GM23338 (cell line): ENCODE measurements at regions not wholly inside any gene's neighbourhood (a gene's known extent, or its start where the extent isn't known, plus 50 kb on each side); places are given as distances from the start of the nearest gene placed in this dataset.

Source experiments
- ATAC-seq: fragments of 200-7000 bp; cut with Tn5 transposase; 3 replicates; pipeline ENCODE4 v1.9.1; 2020
- DNase-seq: peaks from one replicate; pipeline ENCODE4 v3.0.0-alpha.2; 2015; ENCODE audit warnings: low spot score
- H2AFZ ChIP-seq: fragments of 200-600 bp; sonication (generic); 2 replicates; pipeline ENCODE4 v1.8.0; 2016; ENCODE audit warnings: antibody characterized with exemption, mild to moderate bottlenecking, moderate library complexity
- H3F3A ChIP-seq: fragments of 200-600 bp; sonication (generic); replicated peaks from 2 replicates; pipeline ENCODE4 v1.8.0; 2017; ENCODE audit warnings: antibody characterized with exemption, mixed run types, low read depth
- H3K27ac ChIP-seq: fragments of 200-600 bp; sonication (generic); 2 replicates; pipeline ENCODE4 v1.6.1; 2016; ENCODE audit warnings: low read depth
- H3K27me3 ChIP-seq: fragments of 200-600 bp; sonication (generic); 2 replicates; pipeline ENCODE4 v1.8.0; 2016; ENCODE audit warnings: mild to moderate bottlenecking, mixed run types, moderate library complexity; ENCODE audit not compliant: insufficient read depth
- H3K36me3 ChIP-seq: fragments of 200-600 bp; sonication (generic); 2 replicates; pipeline ENCODE4 v1.8.0; 2016; ENCODE audit warnings: mild to moderate bottlenecking; ENCODE audit not compliant: insufficient read depth
- H3K4me1 ChIP-seq: fragments of 200-600 bp; sonication (generic); 2 replicates; pipeline ENCODE4 v1.8.0; 2016; ENCODE audit warnings: mild to moderate bottlenecking, moderate library complexity; ENCODE audit not compliant: insufficient read depth
- H3K4me2 ChIP-seq: fragments of 200-600 bp; sonication (generic); 2 replicates; pipeline ENCODE4 v1.7.1; 2017; ENCODE audit warnings: mixed run types
- H3K4me3 ChIP-seq: fragments of 200-600 bp; sonication (generic); 2 replicates; pipeline ENCODE4 v1.6.1; 2016; ENCODE audit warnings: mixed run types
- H3K79me2 ChIP-seq: fragments of 200-600 bp; sonication (generic); replicated peaks from 2 replicates; pipeline ENCODE4 v1.8.0; 2017; ENCODE audit warnings: mild to moderate bottlenecking; ENCODE audit not compliant: insufficient read depth
- H3K9me2 ChIP-seq: fragments of 200-600 bp; sonication (generic); 2 replicates; pipeline ENCODE4 v1.8.0; 2017; ENCODE audit not compliant: insufficient read depth
- H4K20me1 ChIP-seq: fragments of 200-600 bp; sonication (generic); replicated peaks from 2 replicates; pipeline ENCODE4 v1.8.0; 2017; ENCODE audit warnings: mild to moderate bottlenecking; ENCODE audit not compliant: insufficient read depth
- H3K27ac Mint-ChIP-seq: 2 replicates; pipeline ENCODE4 v1.8.0; 2020; ENCODE audit warnings: inconsistent platforms, mild to moderate bottlenecking, moderate library complexity, mixed read lengths
- H3K27me3 Mint-ChIP-seq: 3 replicates; pipeline ENCODE4 v1.8.0; 2022; ENCODE audit warnings: low read depth, mild to moderate bottlenecking, moderate library complexity, mixed read lengths, inconsistent platforms; ENCODE audit not compliant: insufficient read depth, poor library complexity
- H3K36me3 Mint-ChIP-seq: 3 replicates; pipeline ENCODE4 v1.8.0; 2021; ENCODE audit warnings: low read depth, mild to moderate bottlenecking, inconsistent platforms, moderate library complexity, mixed read lengths
- H3K4me1 Mint-ChIP-seq: 3 replicates; pipeline ENCODE4 v1.8.0; 2020; ENCODE audit warnings: mild to moderate bottlenecking, inconsistent platforms, mixed read lengths
- H3K4me3 Mint-ChIP-seq: 3 replicates; pipeline ENCODE4 v1.8.0; 2021; ENCODE audit warnings: moderate library complexity, mild to moderate bottlenecking, inconsistent platforms, mixed read lengths
- H3K9me3 Mint-ChIP-seq: 3 replicates; pipeline ENCODE4 v1.8.0; 2020; ENCODE audit warnings: moderate library complexity, mild to moderate bottlenecking, inconsistent platforms, mixed read lengths
- EZH2 ChIP-seq: fragments of 200-600 bp; sonication (generic); IDR thresholded peaks from one replicate; pipeline ENCODE4 v1.8.0; 2017; ENCODE audit warnings: antibody characterized with exemption, mild to moderate bottlenecking, low read depth; ENCODE audit not compliant: unreplicated experiment
- EZH2phosphoT487 ChIP-seq: fragments of 200-600 bp; sonication (generic); IDR thresholded peaks from one replicate; pipeline ENCODE4 v1.8.1; 2018; ENCODE audit warnings: antibody characterized with exemption; ENCODE audit not compliant: unreplicated experiment
- NANOG ChIP-seq: IDR thresholded peaks from 2 replicates; pipeline ENCODE4 v1.6.1; 2016; ENCODE audit warnings: antibody characterized with exemption, borderline replicate concordance
- POLR2AphosphoS5 ChIP-seq: IDR thresholded peaks from 2 replicates; pipeline ENCODE4 v1.6.1; 2016; ENCODE audit warnings: antibody characterized with exemption, low read depth
- STAT1 ChIP-seq: IDR thresholded peaks from one replicate; pipeline ENCODE4 v1.6.1; 2016; ENCODE audit warnings: antibody characterized with exemption; ENCODE audit not compliant: unreplicated experiment
- ZNF114 ChIP-seq: fragments of 250-450 bp; sonication (Bioruptor Pico); IDR thresholded peaks from 2 replicates; pipeline ENCODE4 v1.5.0; 2020; ENCODE audit warnings: mild to moderate bottlenecking, moderate library complexity
- ZNF462 ChIP-seq: fragments of 250-450 bp; sonication (Bioruptor Pico); IDR thresholded peaks from 2 replicates; pipeline ENCODE4 v1.5.0; 2020; ENCODE audit warnings: mild to moderate bottlenecking, moderate library complexity
- TF ChIP-seq, protein P1 (sequence below), 2 experiments: fragments of 200-600 bp in 1 of 2; sonication (generic) in 1 of 2; conservative IDR thresholded peaks; 2 replicates each; pipeline versions ENCODE4 v1.5.1 to v1.6.1; 2016 to 2017; ENCODE audit warnings: antibody characterized with exemption in 2 of 2, low read depth in 2 of 2, mild to moderate bottlenecking in 2 of 2, moderate library complexity in 1 of 2

DNA sequence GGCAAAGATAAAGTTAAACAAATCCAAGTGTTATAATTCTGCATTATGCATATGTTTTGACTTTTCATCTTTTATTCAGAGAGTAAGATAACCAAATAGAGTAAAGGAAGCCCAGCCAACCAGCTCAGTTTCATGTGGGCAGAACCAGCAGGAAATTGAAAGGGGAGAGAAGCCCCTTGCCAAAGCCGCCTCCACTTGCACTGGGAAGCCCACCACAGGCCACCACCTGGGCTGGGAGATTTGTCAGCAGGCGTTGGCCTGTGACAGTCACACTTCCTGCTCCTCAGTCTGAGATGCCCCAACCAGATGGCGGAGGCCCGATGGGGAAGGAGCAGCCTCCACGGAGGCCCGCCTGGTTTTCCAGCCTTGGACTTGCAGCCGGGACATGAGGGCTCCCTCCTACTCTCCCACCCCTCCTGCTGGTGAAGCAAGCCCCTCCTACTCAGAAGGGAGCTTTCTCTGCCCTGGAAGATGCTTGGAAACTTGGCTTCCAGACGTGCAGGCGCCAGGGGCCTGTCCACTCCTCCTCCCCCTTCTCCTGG is 166.8 kb upstream of the SULF2 start:
- Histone ChIP-seq H3K9me2 (no peaks in the 10 kb centered on the region), H3K36me3 (no peaks in the 10 kb centered on the region), H4K20me1 (no peaks in the 10 kb centered on the region), H3K27me3 (no peaks in the 10 kb centered on the region), H3K4me2 (no peak overlapping the region), H2AFZ (no peak overlapping the region), H3K4me1 (peaks cover 8% of the 10 kb centered on the region; the same call in 1 of the 2 replicates), H3K79me2 (no peaks in the 10 kb centered on the region), H3F3A (no peaks in the 10 kb centered on the region), H3K4me3 (no peak overlapping the region), H3K27ac (no peak overlapping the region)
- Mint-ChIP-seq H3K4me1 (peaks cover 10% of the 10 kb centered on the region), H3K36me3 (no peaks in the 10 kb centered on the region), H3K4me3 (no peak overlapping the region), H3K27me3 (peaks cover 15% of the 10 kb centered on the region), H3K27ac (no peak overlapping the region), H3K9me3 (no peaks in the 10 kb centered on the region; the same call in 2 of the 3 replicates)
- ATAC-seq = no peak
- TF ChIP-seq EZH2 (no peak), NANOG (no peak), STAT1 (no peak), EZH2phosphoT487 (no peak), POLR2AphosphoS5 (no peak), ZNF114 (CRISPR knock-in tag) (no peak), ZNF462 (CRISPR knock-in tag) (no peak)
- TF ChIP-seq, protein P1, sequence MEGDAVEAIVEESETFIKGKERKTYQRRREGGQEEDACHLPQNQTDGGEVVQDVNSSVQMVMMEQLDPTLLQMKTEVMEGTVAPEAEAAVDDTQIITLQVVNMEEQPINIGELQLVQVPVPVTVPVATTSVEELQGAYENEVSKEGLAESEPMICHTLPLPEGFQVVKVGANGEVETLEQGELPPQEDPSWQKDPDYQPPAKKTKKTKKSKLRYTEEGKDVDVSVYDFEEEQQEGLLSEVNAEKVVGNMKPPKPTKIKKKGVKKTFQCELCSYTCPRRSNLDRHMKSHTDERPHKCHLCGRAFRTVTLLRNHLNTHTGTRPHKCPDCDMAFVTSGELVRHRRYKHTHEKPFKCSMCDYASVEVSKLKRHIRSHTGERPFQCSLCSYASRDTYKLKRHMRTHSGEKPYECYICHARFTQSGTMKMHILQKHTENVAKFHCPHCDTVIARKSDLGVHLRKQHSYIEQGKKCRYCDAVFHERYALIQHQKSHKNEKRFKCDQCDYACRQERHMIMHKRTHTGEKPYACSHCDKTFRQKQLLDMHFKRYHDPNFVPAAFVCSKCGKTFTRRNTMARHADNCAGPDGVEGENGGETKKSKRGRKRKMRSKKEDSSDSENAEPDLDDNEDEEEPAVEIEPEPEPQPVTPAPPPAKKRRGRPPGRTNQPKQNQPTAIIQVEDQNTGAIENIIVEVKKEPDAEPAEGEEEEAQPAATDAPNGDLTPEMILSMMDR (conservative IDR thresholded peaks at IDR 0.05; ENCODE audit: low read depth in 2 of 2) = no peak
- no peak for DNase-seq
